GM21717 (cell line): ENCODE measurements at regions not wholly inside any gene's neighbourhood (a gene's known extent, or its start where the extent isn't known, plus 50 kb on each side); places are given as distances from the start of the nearest gene placed in this dataset.

Source experiments
- ATAC-seq: cut with Tn5 transposase; IDR thresholded peaks from one replicate; pipeline ENCODE4 v1.9.1; 2021; ENCODE audit warnings: mild to moderate bottlenecking, moderate library complexity; ENCODE audit not compliant: unreplicated experiment

- no peak for ATAC-seq
Measured at GRCh38 chr16:82567175-82567574, 59.6 kb upstream of the CDH13 start.

- ATAC-seq: no peak
Measured at GRCh38 chr16:82563401-82563800, 63.4 kb upstream of the CDH13 start.

- no peak for ATAC-seq
Measured at GRCh38 chr16:82562183-82562683, 64.5 kb upstream of the CDH13 start.

- no peak for ATAC-seq
Measured at GRCh38 chr16:82560805-82561325, 65.9 kb upstream of the CDH13 start.

- no peak for ATAC-seq
Measured at GRCh38 chr16:82544378-82545160, 82.2 kb upstream of the CDH13 start.

GRCh38 chr16:82542714-82543113 is 84.1 kb upstream of the CDH13 start:
- no peak for ATAC-seq

- no peak for ATAC-seq
Measured at GRCh38 chr16:82541103-82541502, 85.7 kb upstream of the CDH13 start.

GRCh38 chr16:82535764-82536163 is 91.0 kb upstream of the CDH13 start:
- no peak for ATAC-seq

GRCh38 chr16:82535262-82535661 is 91.5 kb upstream of the CDH13 start:
- ATAC-seq: no peak

- no peak for ATAC-seq
Measured at GRCh38 chr16:82533189-82533588, 93.6 kb upstream of the CDH13 start.

- ATAC-seq: no peak
Measured at GRCh38 chr16:82530883-82531282, 95.9 kb upstream of the CDH13 start.

GRCh38 chr16:82527101-82527500 is 99.7 kb upstream of the CDH13 start:
- no peak for ATAC-seq

- ATAC-seq: no peak
Measured at GRCh38 chr16:82524976-82525375, 101.8 kb upstream of the CDH13 start.

GRCh38 chr16:82523815-82524214 is 103.0 kb upstream of the CDH13 start:
- no peak for ATAC-seq

- ATAC-seq: no peak
Measured at GRCh38 chr16:82522026-82522425, 104.7 kb upstream of the CDH13 start.

GRCh38 chr16:82518811-82519210 is 108.0 kb upstream of the CDH13 start:
- ATAC-seq: no peak

- ATAC-seq: no peak
Measured at GRCh38 chr16:82514262-82514661, 112.5 kb upstream of the CDH13 start.

GRCh38 chr16:82510789-82511305 is 115.9 kb upstream of the CDH13 start:
- ATAC-seq: no peak

- ATAC-seq: no peak
Measured at GRCh38 chr16:82509691-82510430, 116.9 kb upstream of the CDH13 start.

GRCh38 chr16:82506692-82507670 is 119.8 kb upstream of the CDH13 start:
- no peak for ATAC-seq
